ENCODE measurements at regions not wholly inside any gene's neighbourhood (a gene's known extent, or its start where the extent isn't known, plus 50 kb on each side); places are given as distances from the start of the nearest gene placed in this dataset.

- intact Hi-C loops (cut with DNase I) = no loop called here
- TF ChIP-seq, protein P1, sequence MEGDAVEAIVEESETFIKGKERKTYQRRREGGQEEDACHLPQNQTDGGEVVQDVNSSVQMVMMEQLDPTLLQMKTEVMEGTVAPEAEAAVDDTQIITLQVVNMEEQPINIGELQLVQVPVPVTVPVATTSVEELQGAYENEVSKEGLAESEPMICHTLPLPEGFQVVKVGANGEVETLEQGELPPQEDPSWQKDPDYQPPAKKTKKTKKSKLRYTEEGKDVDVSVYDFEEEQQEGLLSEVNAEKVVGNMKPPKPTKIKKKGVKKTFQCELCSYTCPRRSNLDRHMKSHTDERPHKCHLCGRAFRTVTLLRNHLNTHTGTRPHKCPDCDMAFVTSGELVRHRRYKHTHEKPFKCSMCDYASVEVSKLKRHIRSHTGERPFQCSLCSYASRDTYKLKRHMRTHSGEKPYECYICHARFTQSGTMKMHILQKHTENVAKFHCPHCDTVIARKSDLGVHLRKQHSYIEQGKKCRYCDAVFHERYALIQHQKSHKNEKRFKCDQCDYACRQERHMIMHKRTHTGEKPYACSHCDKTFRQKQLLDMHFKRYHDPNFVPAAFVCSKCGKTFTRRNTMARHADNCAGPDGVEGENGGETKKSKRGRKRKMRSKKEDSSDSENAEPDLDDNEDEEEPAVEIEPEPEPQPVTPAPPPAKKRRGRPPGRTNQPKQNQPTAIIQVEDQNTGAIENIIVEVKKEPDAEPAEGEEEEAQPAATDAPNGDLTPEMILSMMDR (IDR thresholded peaks at IDR 0.05) = no peak
- Histone ChIP-seq H3K36me3 (no peaks in the 10 kb centered on the region), H3K4me1 (no peaks in the 10 kb centered on the region), H3K27ac (no peak overlapping the region), H3K9me3 (no peaks in the 10 kb centered on the region), H3K4me3 (no peak overlapping the region), H3K27me3 (no peaks in the 10 kb centered on the region)
- ATAC-seq = no peak
- no peak for DNase-seq
These were observed 102.6 kb upstream of the ZNF644 start for GRCh38 chr1:91124290-91124985.

- intact Hi-C loops (cut with DNase I) = no loop called here
- ATAC-seq = no peak
- TF ChIP-seq, protein P1 (IDR thresholded peaks at IDR 0.05) = no peak
These were observed 101.9 kb upstream of the ZNF644 start for GRCh38 chr1:91123773-91124172.

DNA sequence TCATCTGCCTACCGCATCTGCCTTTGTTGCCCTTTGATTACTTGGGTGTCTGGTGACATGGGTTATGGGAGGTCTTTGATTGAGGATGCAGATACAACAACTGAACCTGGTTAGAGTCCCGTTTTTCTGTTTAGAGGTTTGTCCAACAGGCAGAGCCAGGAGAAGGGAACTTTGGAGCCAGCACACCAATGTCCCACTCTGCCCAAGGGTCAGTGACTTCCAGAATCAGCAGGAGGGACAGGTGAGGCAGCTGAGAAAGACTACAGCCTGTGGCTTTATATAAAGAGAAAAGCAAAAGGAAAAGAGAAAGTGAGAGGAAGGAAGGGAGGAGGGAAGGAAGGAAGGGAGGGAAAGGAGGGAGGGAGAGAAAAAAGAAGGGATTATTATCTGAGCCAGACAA is 101.5 kb upstream of the ZNF644 start:
- ATAC-seq = no peak
- TF ChIP-seq, protein P1 (IDR thresholded peaks at IDR 0.05) = no peak
- Histone ChIP-seq H3K36me3 (no peaks in the 10 kb centered on the region), H3K27ac (no peak overlapping the region), H3K4me1 (no peaks in the 10 kb centered on the region), H3K27me3 (no peaks in the 10 kb centered on the region), H3K4me3 (no peak overlapping the region), H3K9me3 (no peaks in the 10 kb centered on the region)
- DNase-seq = no peak
- intact Hi-C loops (cut with DNase I) = no loop called here

More at GRCh38 chr1:91123773-91124172, 101.9 kb upstream of the ZNF644 start:
- no peak for DNase-seq
- Histone ChIP-seq H3K36me3 (no peaks in the 10 kb centered on the region), H3K4me3 (no peak overlapping the region), H3K27me3 (no peaks in the 10 kb centered on the region), H3K4me1 (no peaks in the 10 kb centered on the region), H3K27ac (no peak overlapping the region), H3K9me3 (no peaks in the 10 kb centered on the region)

DNA sequence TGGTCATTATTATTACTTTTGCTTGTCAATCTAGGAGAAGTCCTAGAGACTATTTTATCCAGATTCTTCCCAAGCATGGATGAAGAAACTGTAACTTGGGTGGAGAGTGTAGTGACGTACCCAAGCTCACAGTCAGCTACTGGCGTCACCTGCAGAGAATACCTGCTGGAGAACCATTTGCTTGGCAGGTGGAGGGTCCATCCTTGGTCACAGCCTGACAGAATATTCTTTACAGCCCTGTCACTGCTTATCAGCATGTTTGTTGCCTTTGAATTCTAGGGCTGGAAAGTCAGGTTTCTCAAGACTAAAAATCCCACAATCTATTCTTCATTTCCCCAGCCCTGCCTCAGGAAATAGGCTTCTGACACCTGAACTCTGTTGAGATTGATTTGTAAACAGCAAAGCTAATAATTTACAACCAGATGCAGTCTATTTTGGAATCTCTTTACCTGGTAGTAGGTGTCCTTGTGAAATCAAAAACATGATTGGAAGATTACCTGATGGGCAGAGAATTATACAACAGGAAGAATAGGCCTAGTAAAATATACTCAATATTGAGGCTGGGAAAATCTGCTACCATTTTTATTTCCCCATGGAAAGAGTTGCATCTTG is 100.4 kb upstream of the ZNF644 start:
- intact Hi-C loops (cut with DNase I) = no loop called here
- TF ChIP-seq, protein P1 (IDR thresholded peaks at IDR 0.05) = no peak
- Histone ChIP-seq H3K27ac (no peak overlapping the region), H3K36me3 (no peaks in the 10 kb centered on the region), H3K9me3 (no peaks in the 10 kb centered on the region), H3K27me3 (no peaks in the 10 kb centered on the region), H3K4me3 (no peak overlapping the region), H3K4me1 (no peaks in the 10 kb centered on the region)
- DNase-seq (no peak), ATAC-seq (no peak)

GRCh38 chr1:91121366-91121765 is 99.5 kb upstream of the ZNF644 start:
- no peaks in the 10 kb centered on the region for H3K27me3 ChIP-seq
- no peak for ATAC-seq
- no peaks in the 10 kb centered on the region for H3K4me1 ChIP-seq
- peak overlapping the region; percentile 49 for H3K27ac ChIP-seq
- no peaks in the 10 kb centered on the region for H3K9me3 ChIP-seq
- intact Hi-C loops (cut with DNase I) = no loop called here
- DNase-seq = no peak
- no peaks in the 10 kb centered on the region for H3K36me3 ChIP-seq
- H3K4me3 ChIP-seq = no peak overlapping the region
- TF ChIP-seq, protein P1 (IDR thresholded peaks at IDR 0.05) = no peak

Measured in upper lobe of right lung (tissue), 1 donor.